ENCODE measurements at regions not wholly inside any gene's neighbourhood (a gene's known extent, or its start where the extent isn't known, plus 50 kb on each side); places are given as distances from the start of the nearest gene placed in this dataset.

DNA sequence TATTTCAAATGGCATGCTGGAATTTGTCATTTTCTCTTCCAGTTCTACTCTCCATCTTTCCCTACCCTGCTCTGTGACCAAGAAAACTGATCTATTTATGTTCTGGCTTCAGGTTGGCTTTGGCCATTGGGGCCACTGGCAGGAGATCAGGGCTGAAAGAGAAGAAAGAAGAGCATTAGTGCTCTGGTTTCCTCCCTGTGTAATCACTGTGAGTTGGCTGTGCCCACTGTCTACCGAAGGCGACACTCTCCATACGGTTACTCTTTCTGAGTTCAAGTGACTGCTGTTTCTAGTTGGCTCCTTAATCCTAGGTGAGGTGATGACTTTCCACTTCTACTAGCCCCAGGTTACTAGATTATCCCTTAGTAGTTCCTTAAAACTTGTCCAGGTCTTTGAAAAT, 372.6 kb downstream of the PRELID2 start:
- in situ Hi-C loops (cut with MboI) (no loop called here), intact Hi-C loops (cut with micrococcal nuclease) (no loop called here)
- Histone ChIP-seq H3K4me2 (ENCODE audit: insufficient read depth, low read length) (no peak overlapping the region), H4K20me1 (replicated peaks; ENCODE audit: control insufficient read depth, insufficient read depth, low read length) (no peaks in the 10 kb centered on the region), H3K9me1 (ENCODE audit: control insufficient read depth, insufficient read depth, low read length) (no peaks in the 10 kb centered on the region), H3K9ac (ENCODE audit: insufficient read depth in 1 of 2, low read depth in 2 of 2, low read length in 2 of 2) (no peak overlapping the region), H3K27ac (ENCODE audit: extremely low read depth, low read depth, low read length) (no peak overlapping the region), H3K9me3 (replicated peaks; ENCODE audit: control insufficient read depth, insufficient read depth, low read depth, low read length) (no peaks in the 10 kb centered on the region), H3K27me3 (ENCODE audit: control insufficient read depth in 2 of 2, insufficient read depth in 2 of 2, low read length in 2 of 2) (no peaks in the 10 kb centered on the region), H3K4me1 (replicated peaks in 1 of 2; ENCODE audit: control insufficient read depth in 2 of 2, insufficient read depth in 2 of 2, low read length in 2 of 2) (no peaks in the 10 kb centered on the region), H2AFZ (ENCODE audit: low read depth, low read length) (no peak overlapping the region), H3K4me3 (no peak overlapping the region), H3K79me2 (ENCODE audit: control insufficient read depth, insufficient read depth, low read length) (no peaks in the 10 kb centered on the region), H3K36me3 (ENCODE audit: control insufficient read depth, insufficient read depth, low read length) (no peaks in the 10 kb centered on the region)
- POLR2A ChIA-PET: no interaction called here
- WGBS (ENCODE audit: insufficient coverage, low coverage, missing lambda C conversion rate): 3% methylated on average over 3 of the region's 3 CpGs
- CTCF ChIA-PET (ENCODE audit: low intra/inter-chr PET ratio): no interaction called here
- FAIRE-seq: no peak
- TF ChIP-seq ZNF140 (CRISPR knock-in tag; IDR thresholded peaks at IDR 0.05) (no peak), ZSCAN29 (IDR thresholded peaks at IDR 0.05) (no peak), NR1H2 (CRISPR knock-in tag; IDR thresholded peaks at IDR 0.05) (no peak)
- no TSS peak for BruUV-seq (replicated peaks)
- ATAC-seq: no peak
- no peak for DNase-seq (ENCODE audit: extremely low read depth in 1 of 4, low spot score in 3 of 4)

DNA sequence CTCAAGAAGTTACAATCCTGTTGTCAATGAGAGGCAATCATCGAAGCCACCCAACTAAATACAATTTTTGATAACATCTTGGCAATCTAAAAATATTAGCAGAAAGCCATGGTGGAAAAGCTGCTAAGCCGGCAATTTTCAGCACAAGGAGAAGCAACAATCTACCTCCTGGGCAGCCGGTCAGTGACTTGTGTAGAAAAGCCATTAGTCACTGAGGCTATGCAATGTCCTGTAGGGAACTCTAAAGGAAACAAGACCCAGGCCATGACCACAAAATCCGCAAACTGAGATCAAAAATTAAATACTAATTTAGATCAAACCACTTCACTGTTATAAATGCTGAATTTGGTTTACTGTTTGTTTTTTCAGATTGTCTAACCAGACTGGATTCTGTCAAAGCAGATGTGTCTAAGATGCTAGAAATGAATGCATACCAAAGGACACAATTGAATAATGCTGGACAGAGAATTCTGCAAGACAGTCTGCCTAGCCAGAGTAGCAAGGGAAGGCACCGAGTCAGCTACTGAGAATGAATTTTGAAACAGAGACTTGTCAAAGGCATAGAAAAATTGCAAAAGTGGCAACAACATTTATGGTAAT, 384.8 kb downstream of the PRELID2 start:
- Histone ChIP-seq H3K27me3 (ENCODE audit: control insufficient read depth in 2 of 2, insufficient read depth in 2 of 2, low read length in 2 of 2) (no peaks in the 10 kb centered on the region), H3K9me3 (replicated peaks; ENCODE audit: control insufficient read depth, insufficient read depth, low read depth, low read length) (no peaks in the 10 kb centered on the region), H3K4me3 (no peak overlapping the region), H3K79me2 (ENCODE audit: control insufficient read depth, insufficient read depth, low read length) (no peaks in the 10 kb centered on the region), H3K27ac (ENCODE audit: extremely low read depth, low read depth, low read length) (no peak overlapping the region), H3K4me1 (replicated peaks in 1 of 2; ENCODE audit: control insufficient read depth in 2 of 2, insufficient read depth in 2 of 2, low read length in 2 of 2) (no peaks in the 10 kb centered on the region), H4K20me1 (replicated peaks; ENCODE audit: control insufficient read depth, insufficient read depth, low read length) (no peaks in the 10 kb centered on the region), H3K36me3 (ENCODE audit: control insufficient read depth, insufficient read depth, low read length) (no peaks in the 10 kb centered on the region), H3K9ac (ENCODE audit: insufficient read depth in 1 of 2, low read depth in 2 of 2, low read length in 2 of 2) (no peak overlapping the region), H3K9me1 (ENCODE audit: control insufficient read depth, insufficient read depth, low read length) (no peaks in the 10 kb centered on the region), H2AFZ (ENCODE audit: low read depth, low read length) (no peak overlapping the region), H3K4me2 (ENCODE audit: insufficient read depth, low read length) (no peak overlapping the region)
- BruUV-seq (replicated peaks): no TSS peak
- no peak for FAIRE-seq
- no peak for ATAC-seq
- DNase-seq (ENCODE audit: extremely low read depth in 1 of 4, low spot score in 3 of 4): no peak
- in situ Hi-C loops (cut with MboI): no loop called here
- 4% methylated on average over 5 of the region's 5 CpGs for WGBS (ENCODE audit: insufficient coverage, low coverage, missing lambda C conversion rate)
- CTCF ChIA-PET (ENCODE audit: low intra/inter-chr PET ratio): no interaction called here
- intact Hi-C loops (cut with micrococcal nuclease): no loop called here
- POLR2A ChIA-PET: no interaction called here
- TF ChIP-seq HDAC3 (IDR thresholded peaks at IDR 0.05; ENCODE audit: borderline replicate concordance, partially characterized antibody) (no peak), RBM17 (IDR thresholded peaks at IDR 0.05; ENCODE audit: borderline replicate concordance, low read depth, low read length) (no peak), GTF2E2 (tag; IDR thresholded peaks at IDR 0.05) (no peak), CCAR2 (IDR thresholded peaks at IDR 0.05; ENCODE audit: low read depth, low read length) (no peak), ETV6 (IDR thresholded peaks at IDR 0.05; ENCODE audit: borderline replicate concordance in 1 of 2, low read depth in 2 of 2, low read length in 1 of 2) (no peak), ETV6 (CRISPR knock-in tag; IDR thresholded peaks at IDR 0.05; ENCODE audit: borderline replicate concordance) (no peak), ZNF140 (CRISPR knock-in tag; IDR thresholded peaks at IDR 0.05) (no peak), NR2C2 (CRISPR knock-in tag; IDR thresholded peaks at IDR 0.05) (no peak), NR2C2 (tag; IDR thresholded peaks at IDR 0.05) (no peak)
- TF ChIP-seq, protein P1, sequence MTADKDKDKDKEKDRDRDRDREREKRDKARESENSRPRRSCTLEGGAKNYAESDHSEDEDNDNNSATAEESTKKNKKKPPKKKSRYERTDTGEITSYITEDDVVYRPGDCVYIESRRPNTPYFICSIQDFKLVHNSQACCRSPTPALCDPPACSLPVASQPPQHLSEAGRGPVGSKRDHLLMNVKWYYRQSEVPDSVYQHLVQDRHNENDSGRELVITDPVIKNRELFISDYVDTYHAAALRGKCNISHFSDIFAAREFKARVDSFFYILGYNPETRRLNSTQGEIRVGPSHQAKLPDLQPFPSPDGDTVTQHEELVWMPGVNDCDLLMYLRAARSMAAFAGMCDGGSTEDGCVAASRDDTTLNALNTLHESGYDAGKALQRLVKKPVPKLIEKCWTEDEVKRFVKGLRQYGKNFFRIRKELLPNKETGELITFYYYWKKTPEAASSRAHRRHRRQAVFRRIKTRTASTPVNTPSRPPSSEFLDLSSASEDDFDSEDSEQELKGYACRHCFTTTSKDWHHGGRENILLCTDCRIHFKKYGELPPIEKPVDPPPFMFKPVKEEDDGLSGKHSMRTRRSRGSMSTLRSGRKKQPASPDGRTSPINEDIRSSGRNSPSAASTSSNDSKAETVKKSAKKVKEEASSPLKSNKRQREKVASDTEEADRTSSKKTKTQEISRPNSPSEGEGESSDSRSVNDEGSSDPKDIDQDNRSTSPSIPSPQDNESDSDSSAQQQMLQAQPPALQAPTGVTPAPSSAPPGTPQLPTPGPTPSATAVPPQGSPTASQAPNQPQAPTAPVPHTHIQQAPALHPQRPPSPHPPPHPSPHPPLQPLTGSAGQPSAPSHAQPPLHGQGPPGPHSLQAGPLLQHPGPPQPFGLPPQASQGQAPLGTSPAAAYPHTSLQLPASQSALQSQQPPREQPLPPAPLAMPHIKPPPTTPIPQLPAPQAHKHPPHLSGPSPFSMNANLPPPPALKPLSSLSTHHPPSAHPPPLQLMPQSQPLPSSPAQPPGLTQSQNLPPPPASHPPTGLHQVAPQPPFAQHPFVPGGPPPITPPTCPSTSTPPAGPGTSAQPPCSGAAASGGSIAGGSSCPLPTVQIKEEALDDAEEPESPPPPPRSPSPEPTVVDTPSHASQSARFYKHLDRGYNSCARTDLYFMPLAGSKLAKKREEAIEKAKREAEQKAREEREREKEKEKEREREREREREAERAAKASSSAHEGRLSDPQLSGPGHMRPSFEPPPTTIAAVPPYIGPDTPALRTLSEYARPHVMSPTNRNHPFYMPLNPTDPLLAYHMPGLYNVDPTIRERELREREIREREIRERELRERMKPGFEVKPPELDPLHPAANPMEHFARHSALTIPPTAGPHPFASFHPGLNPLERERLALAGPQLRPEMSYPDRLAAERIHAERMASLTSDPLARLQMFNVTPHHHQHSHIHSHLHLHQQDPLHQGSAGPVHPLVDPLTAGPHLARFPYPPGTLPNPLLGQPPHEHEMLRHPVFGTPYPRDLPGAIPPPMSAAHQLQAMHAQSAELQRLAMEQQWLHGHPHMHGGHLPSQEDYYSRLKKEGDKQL (CRISPR knock-in tag; IDR thresholded peaks at IDR 0.05; ENCODE audit: borderline replicate concordance): no peak

Measured in K562 (cell line).